Suprapubic skin (tissue), 4 donors: ENCODE measurements at regions not wholly inside any gene's neighbourhood (a gene's known extent, or its start where the extent isn't known, plus 50 kb on each side); places are given as distances from the start of the nearest gene placed in this dataset.

Experiments used
- DNase-seq, 2 donors: peaks; one replicate each; pipeline ENCODE4 v3.0.0-alpha.2; 2019; ENCODE audit warnings: low spot score in 2 of 2
- H3K27ac ChIP-seq: fragments of 200-600 bp; sonication (generic); one replicate; pipeline ENCODE4 v1.5.1; 2019
- H3K27me3 ChIP-seq: fragments of 200-600 bp; sonication (generic); one replicate; pipeline ENCODE4 v1.5.1; 2019
- H3K36me3 ChIP-seq: fragments of 200-600 bp; sonication (generic); one replicate; pipeline ENCODE4 v1.5.1; 2019
- H3K4me1 ChIP-seq: fragments of 200-600 bp; sonication (generic); one replicate; pipeline ENCODE4 v1.5.1; 2019
- H3K4me3 ChIP-seq: fragments of 200-600 bp; sonication (generic); one replicate; pipeline ENCODE4 v1.5.1; 2019; ENCODE audit warnings: mild to moderate bottlenecking
- H3K9me3 ChIP-seq: fragments of 200-600 bp; sonication (generic); one replicate; pipeline ENCODE4 v1.5.1; 2019
- CTCF ChIP-seq, 2 donors: fragments of 200-600 bp in 1 of 2; fragments of 450-650 bp in 1 of 2; sonication (generic) in 1 of 2; IDR thresholded peaks; one replicate each; pipeline ENCODE4 v1.5.1; 2016 to 2019; ENCODE audit warnings: antibody characterized with exemption in 2 of 2, mild to moderate bottlenecking in 1 of 2, moderate library complexity in 1 of 2
- EP300 ChIP-seq: sonication (generic); formaldehyde crosslinking; IDR thresholded peaks from one replicate; pipeline ENCODE4 v1.6.1; 2017; ENCODE audit warnings: antibody characterized with exemption
- POLR2A ChIP-seq, 2 donors: fragments of 450-650 bp; IDR thresholded peaks; one replicate each; pipeline ENCODE4 v1.6.1; 2017; ENCODE audit warnings: antibody characterized with exemption in 2 of 2, mild to moderate bottlenecking in 2 of 2, moderate library complexity in 2 of 2
- POLR2AphosphoS5 ChIP-seq, 3 donors: sonication (generic); formaldehyde crosslinking; IDR thresholded peaks; one replicate each; pipeline ENCODE4 v1.6.1; 2017; ENCODE audit warnings: antibody characterized with exemption in 3 of 3
- WGBS: methylation state at CpG from one replicate; pipeline ENCODE4 v1.1.5; 2018; 5-methylcytosine and 5-hydroxymethylcytosine counted together

DNA sequence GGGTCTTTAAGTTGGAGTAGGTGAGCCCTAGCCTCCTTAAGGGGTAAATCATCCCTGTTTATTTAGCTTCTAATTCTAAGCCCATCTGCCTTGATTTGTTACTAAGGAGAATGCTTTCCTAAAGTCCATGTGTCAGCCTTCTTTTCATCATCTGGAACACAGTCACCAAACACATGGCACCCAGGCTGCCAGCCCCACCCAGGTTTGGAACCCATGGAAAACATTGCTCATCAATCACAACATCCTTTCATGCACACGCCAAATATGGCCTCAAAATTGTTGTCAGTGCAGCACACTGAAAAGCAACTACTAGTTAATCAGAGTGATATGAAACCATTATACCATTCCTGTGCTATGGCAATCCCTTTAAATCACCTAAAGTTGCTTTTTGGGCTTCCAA lies 386.7 kb upstream of the ESRRG start:
- TF ChIP-seq CTCF (IDR thresholded peaks at IDR 0.05) (no peak), POLR2A (IDR thresholded peaks at IDR 0.05) (no peak), EP300 (no peak), POLR2AphosphoS5 (IDR thresholded peaks at IDR 0.05) (no peak)
- H3K4me3 ChIP-seq: no peak overlapping the region
- 22% methylated on average over 1 of the region's 1 CpG for WGBS
- no peak overlapping the region for H3K27ac ChIP-seq
- no peaks in the 10 kb centered on the region for H3K36me3 ChIP-seq
- H3K27me3 ChIP-seq: no peaks in the 10 kb centered on the region
- DNase-seq: no peak
- H3K4me1 ChIP-seq: no peaks in the 10 kb centered on the region
- no peaks in the 10 kb centered on the region for H3K9me3 ChIP-seq

DNA sequence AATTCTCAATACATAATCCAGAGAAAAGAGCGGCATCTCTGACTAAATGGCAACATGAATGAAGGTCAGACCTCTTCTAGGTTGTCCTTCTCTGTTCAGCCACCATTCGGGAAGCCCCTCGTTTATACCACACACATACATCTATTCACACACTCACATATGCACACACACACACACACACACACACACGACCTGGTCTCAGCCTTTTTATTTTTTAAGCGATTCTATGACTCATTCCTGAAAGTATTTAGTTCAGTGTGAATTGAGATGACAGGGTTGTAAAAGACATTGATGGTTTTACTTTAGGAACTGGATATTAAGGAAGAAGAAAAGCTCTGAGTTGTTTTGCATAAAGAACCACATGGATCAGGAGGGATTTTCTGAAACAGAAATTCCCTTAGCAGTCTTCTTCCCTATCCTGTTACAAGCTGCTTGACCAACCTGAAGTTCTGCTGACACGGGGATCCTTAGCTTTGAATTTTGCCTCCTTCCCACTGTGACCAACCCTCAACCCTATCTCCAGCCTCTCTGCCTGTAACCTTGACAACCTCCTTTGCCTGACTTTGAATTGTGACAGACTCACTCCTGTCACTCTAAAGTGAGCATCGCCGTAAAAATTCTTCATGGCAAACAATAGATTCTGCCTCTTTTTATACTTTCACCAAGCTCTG lies 383.1 kb upstream of the ESRRG start:
- no peaks in the 10 kb centered on the region for H3K36me3 ChIP-seq
- no peak overlapping the region for H3K27ac ChIP-seq
- H3K4me3 ChIP-seq: no peak overlapping the region
- WGBS: 53% methylated on average over 8 of the region's 8 CpGs
- H3K27me3 ChIP-seq: no peaks in the 10 kb centered on the region
- no peak for TF ChIP-seq EP300
- TF ChIP-seq POLR2A (IDR thresholded peaks at IDR 0.05): no peak
- no peak for TF ChIP-seq POLR2AphosphoS5 (IDR thresholded peaks at IDR 0.05)
- TF ChIP-seq CTCF (IDR thresholded peaks at IDR 0.05): no peak
- no peak for DNase-seq
- no peaks in the 10 kb centered on the region for H3K4me1 ChIP-seq
- H3K9me3 ChIP-seq: no peaks in the 10 kb centered on the region

GRCh38 chr1:217105437-217105836 lies 382.2 kb upstream of the ESRRG start:
- TF ChIP-seq POLR2AphosphoS5 (IDR thresholded peaks at IDR 0.05) (no peak), CTCF (IDR thresholded peaks at IDR 0.05) (no peak), POLR2A (IDR thresholded peaks at IDR 0.05) (no peak), EP300 (no peak)
- no peak for DNase-seq
- Histone ChIP-seq H3K4me3 (no peak overlapping the region), H3K27ac (no peak overlapping the region), H3K27me3 (no peaks in the 10 kb centered on the region), H3K36me3 (no peaks in the 10 kb centered on the region), H3K4me1 (no peaks in the 10 kb centered on the region), H3K9me3 (no peaks in the 10 kb centered on the region)
- WGBS: 80% methylated on average over 5 of the region's 5 CpGs

DNA sequence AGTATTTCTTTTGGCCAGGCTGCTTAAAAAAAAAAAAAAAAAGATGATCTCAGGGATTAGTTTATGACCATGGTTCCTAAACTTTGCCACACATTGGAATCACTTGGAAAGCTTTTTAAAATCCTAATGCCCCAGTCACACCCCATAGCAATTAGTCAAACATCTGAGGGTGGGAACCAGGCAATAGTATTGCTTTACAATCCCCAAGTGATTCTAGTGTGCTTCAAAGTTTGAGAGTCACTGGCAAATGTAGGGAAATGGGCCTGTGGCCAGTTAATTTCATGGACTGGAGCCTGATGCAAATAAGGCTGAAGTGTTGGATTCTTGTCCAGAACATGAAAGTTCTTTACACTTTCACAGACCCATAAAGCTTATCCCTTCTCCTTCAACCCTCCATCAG lies 374.6 kb upstream of the ESRRG start:
- Histone ChIP-seq H3K4me3 (no peak overlapping the region), H3K27ac (no peak overlapping the region), H3K4me1 (no peaks in the 10 kb centered on the region), H3K36me3 (no peaks in the 10 kb centered on the region), H3K27me3 (no peaks in the 10 kb centered on the region), H3K9me3 (no peaks in the 10 kb centered on the region)
- DNase-seq: no peak
- TF ChIP-seq POLR2AphosphoS5 (IDR thresholded peaks at IDR 0.05): no peak
- TF ChIP-seq CTCF (IDR thresholded peaks at IDR 0.05): no peak

DNA sequence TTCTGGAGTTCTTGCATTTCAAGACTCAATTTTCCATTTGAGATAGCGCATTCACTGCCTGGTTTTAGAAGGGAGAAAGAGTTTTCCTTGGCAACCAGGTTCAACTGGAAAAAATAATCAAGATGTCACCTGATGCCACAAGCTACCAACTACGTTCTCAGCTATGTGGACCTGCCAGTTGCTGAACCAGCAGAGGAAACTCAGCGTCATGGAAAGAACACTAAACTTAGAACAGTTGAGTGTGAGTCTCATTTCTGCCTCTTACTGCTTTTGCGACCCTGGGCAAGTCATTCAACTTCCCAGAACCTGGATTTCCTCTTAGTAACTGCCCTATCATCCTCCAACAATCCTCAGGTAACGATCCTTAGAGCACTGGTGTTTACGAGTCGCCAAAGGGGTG lies 373.0 kb upstream of the ESRRG start:
- Histone ChIP-seq H3K9me3 (no peaks in the 10 kb centered on the region), H3K27me3 (no peaks in the 10 kb centered on the region), H3K4me1 (no peaks in the 10 kb centered on the region), H3K36me3 (no peaks in the 10 kb centered on the region), H3K27ac (no peak overlapping the region), H3K4me3 (no peak overlapping the region)
- no peak for TF ChIP-seq EP300
- no peak for TF ChIP-seq POLR2AphosphoS5 (IDR thresholded peaks at IDR 0.05)
- TF ChIP-seq CTCF (IDR thresholded peaks at IDR 0.05): no peak
- TF ChIP-seq POLR2A (IDR thresholded peaks at IDR 0.05): no peak
- no peak for DNase-seq
- 76% methylated on average over 7 of the region's 7 CpGs for WGBS
